Skeletal muscle satellite cell (primary cell): ENCODE measurements at regions not wholly inside any gene's neighbourhood (a gene's known extent, or its start where the extent isn't known, plus 50 kb on each side); places are given as distances from the start of the nearest gene placed in this dataset.

Experiments
- H3K27me3 ChIP-seq: 2 replicates; pipeline ENCODE4 v1.7.0; 2013; ENCODE audit warnings: low read length; ENCODE audit not compliant: control insufficient read depth, insufficient read depth
- H3K36me3 ChIP-seq: 2 replicates; pipeline ENCODE4 v1.7.0; 2013; ENCODE audit warnings: mild to moderate bottlenecking, control low read depth, low read length; ENCODE audit not compliant: insufficient read depth
- H3K4me1 ChIP-seq: 2 replicates; pipeline ENCODE4 v1.7.0; 2013; ENCODE audit warnings: low read length; ENCODE audit not compliant: control insufficient read depth, insufficient read depth
- H3K4me2 ChIP-seq: 2 replicates; pipeline ENCODE4 v1.7.0; 2013; ENCODE audit warnings: mild to moderate bottlenecking, low read length
- H3K4me3 ChIP-seq: 2 replicates; pipeline ENCODE4 v1.7.0; 2013; ENCODE audit warnings: low read length
- H3K9ac ChIP-seq: 2 replicates; pipeline ENCODE4 v1.7.0; 2013; ENCODE audit warnings: mild to moderate bottlenecking, low read depth, low read length, moderate library complexity
- H3K9me3 ChIP-seq: replicated peaks from 2 replicates; pipeline ENCODE4 v1.7.0; 2013; ENCODE audit warnings: mild to moderate bottlenecking, control low read depth, low read length

DNA sequence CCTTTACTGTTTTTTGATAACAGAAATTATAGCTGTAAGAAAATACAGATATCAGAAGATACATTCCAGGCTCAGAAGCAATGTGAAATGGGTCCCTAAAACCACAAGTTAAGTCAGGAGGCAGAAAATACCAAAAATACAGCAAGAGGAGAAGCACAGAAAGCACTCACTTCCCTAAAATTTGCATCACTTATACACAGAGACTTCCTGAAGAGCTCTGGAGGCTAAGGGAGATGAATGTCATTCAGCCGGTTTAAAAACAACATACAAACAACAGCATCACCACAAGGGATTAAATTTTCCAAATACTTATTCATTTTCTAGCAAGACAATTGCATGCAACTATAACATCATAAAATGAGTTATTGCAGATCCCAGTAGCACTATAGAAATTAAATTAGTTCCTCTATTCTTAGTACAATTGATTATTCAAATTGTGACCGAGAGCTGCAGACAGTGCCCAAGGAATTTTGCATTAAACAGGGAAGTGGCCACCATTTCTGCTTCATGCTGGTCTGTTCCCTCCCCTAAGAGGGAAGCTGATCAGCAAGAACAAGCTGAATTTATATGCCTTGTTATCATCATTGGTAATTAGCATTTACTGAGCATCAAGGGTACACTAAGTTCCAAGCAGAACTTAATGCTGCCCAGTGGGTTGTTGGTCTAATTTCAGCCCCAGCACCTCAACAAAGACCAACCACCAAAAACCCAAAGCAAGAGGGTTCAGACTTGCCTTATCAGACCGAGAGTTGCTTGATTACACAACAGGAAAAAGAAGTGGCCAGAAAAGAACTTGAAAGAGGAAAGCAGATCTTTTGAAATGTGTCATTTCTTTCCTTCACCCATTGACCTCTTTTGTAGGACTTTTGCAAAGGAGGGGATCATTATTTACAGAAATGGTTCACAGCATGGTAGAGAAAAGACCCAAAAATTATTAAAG, 140.7 kb downstream of the KCTD12 start:
- H3K27me3 ChIP-seq: no peaks in the 10 kb centered on the region
- no peak overlapping the region for H3K4me3 ChIP-seq
- no peaks in the 10 kb centered on the region for H3K9me3 ChIP-seq
- no peak overlapping the region for H3K4me2 ChIP-seq
- H3K4me1 ChIP-seq: no peaks in the 10 kb centered on the region
- no peak overlapping the region for H3K9ac ChIP-seq
- no peaks in the 10 kb centered on the region for H3K36me3 ChIP-seq

DNA sequence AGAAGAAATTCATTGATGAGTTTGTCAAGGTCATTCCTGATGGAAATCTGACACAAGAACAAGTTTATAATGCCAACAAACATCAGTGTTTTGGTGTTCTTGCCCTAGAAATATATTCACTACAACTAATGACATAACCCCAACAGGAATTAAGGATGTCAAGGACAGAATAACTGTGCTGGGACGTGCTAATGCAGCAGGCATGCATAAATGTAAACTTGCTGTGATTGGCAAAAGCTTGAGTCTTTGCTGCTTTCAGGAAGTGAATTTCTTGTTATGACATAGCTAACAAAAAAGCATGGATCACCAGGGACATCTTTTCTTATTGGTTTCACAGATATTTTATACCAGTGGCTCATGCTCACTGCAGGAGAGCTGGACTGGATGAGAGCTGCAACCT, 144.6 kb downstream of the KCTD12 start:
- Histone ChIP-seq H3K9me3 (no peaks in the 10 kb centered on the region), H3K4me1 (no peaks in the 10 kb centered on the region), H3K4me3 (no peak overlapping the region), H3K36me3 (no peaks in the 10 kb centered on the region), H3K4me2 (no peak overlapping the region), H3K27me3 (no peaks in the 10 kb centered on the region), H3K9ac (no peak overlapping the region)

- no peaks in the 10 kb centered on the region for H3K27me3 ChIP-seq
- no peaks in the 10 kb centered on the region for H3K36me3 ChIP-seq
- no peak overlapping the region for H3K9ac ChIP-seq
- H3K9me3 ChIP-seq: no peaks in the 10 kb centered on the region
- H3K4me2 ChIP-seq: no peak overlapping the region
- no peak overlapping the region for H3K4me3 ChIP-seq
- H3K4me1 ChIP-seq: no peaks in the 10 kb centered on the region
These were observed 145.2 kb downstream of the KCTD12 start for GRCh38 chr13:76741046-76741445.

DNA sequence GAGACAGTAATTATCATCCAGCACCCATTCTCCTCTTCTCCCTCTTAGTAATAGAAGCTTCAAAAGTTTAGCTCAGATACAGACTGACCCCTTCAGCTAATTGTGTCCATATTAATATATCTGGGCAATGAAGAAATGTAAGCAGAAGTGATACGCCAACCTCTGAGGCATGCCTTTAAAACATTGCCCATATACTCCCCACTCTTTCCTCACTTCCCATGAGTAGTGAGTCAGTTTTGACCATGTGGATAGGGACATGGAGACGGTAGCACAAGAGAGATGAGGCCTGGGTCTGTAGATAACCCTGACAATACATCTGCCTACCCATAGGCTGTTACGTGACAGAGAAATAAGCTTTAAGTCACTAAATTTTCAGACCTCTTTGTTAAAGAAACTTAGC, 147.6 kb downstream of the KCTD12 start:
- H3K4me1 ChIP-seq: no peaks in the 10 kb centered on the region
- no peaks in the 10 kb centered on the region for H3K27me3 ChIP-seq
- no peak overlapping the region for H3K4me2 ChIP-seq
- H3K9ac ChIP-seq: no peak overlapping the region
- no peaks in the 10 kb centered on the region for H3K36me3 ChIP-seq
- no peaks in the 10 kb centered on the region for H3K9me3 ChIP-seq
- H3K4me3 ChIP-seq: no peak overlapping the region

DNA sequence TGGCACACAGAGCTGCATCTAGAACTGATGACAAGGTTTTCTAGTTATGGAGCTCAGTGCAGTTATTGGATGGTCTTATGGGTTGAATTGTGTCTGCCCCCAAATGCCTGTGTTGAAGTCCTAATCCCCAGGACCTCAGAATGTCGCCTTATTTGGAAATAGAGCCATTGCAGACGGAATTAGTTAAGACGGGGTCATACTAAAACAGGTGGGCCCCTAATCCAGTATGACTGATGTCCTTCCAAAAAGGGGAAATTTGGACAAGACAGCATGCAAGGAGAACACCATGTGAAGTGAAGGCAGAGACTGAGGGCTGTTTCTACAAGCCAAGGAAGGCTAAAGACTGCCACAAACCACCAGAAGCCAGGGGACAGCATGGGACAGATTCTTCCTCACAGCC, 148.7 kb downstream of the KCTD12 start:
- no peak overlapping the region for H3K4me2 ChIP-seq
- H3K4me1 ChIP-seq: no peaks in the 10 kb centered on the region
- no peak overlapping the region for H3K9ac ChIP-seq
- H3K27me3 ChIP-seq: no peaks in the 10 kb centered on the region
- H3K36me3 ChIP-seq: no peaks in the 10 kb centered on the region
- no peak overlapping the region for H3K4me3 ChIP-seq
- H3K9me3 ChIP-seq: no peaks in the 10 kb centered on the region

DNA sequence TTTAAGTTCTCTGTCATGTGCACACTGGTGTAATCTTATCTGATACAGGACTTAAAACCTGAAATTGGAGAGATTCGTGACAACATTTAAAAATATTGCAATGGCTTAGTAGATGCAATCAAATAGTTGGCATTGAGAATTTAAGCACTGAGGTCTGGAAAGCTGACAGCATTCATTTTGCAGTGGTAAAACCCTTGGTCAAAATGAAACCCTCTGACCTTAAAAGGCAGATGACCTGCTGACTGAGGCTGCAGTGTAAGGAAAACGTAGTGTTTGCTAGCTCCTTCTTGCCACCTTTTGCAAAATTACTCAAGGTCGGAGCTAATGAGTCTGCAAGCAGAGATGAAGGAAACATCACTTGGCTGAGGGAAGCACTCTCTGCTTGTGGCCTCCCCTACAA, 150.6 kb downstream of the KCTD12 start:
- H3K4me3 ChIP-seq: no peak overlapping the region
- H3K4me2 ChIP-seq: no peak overlapping the region
- no peaks in the 10 kb centered on the region for H3K9me3 ChIP-seq
- H3K9ac ChIP-seq: no peak overlapping the region
- no peaks in the 10 kb centered on the region for H3K27me3 ChIP-seq
- H3K36me3 ChIP-seq: no peaks in the 10 kb centered on the region
- H3K4me1 ChIP-seq: peaks cover under 1% of the 10 kb centered on the region

DNA sequence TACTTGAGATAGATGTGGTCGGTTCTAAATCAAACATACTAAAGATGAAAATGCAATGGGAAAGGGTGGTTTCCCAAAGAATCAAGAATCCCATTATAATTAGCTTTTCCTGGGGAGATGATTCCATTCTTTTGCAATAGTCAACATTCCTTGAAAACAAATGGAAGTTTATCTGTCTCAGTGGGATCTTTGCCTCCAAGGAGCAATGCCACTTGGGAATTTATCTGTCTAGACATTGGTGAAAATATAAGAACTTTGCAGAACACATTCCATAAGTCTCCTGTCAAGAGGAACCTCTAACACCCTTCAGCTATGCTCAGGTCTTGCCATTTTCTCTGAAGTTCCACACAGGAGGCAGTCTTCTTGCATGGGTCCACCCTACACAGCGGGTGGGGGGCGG, 152.5 kb downstream of the KCTD12 start:
- H3K27me3 ChIP-seq: no peaks in the 10 kb centered on the region
- H3K4me3 ChIP-seq: no peak overlapping the region
- no peak overlapping the region for H3K4me2 ChIP-seq

GRCh38 chr13:76732367-76732766, 153.8 kb downstream of the KCTD12 start:
- Histone ChIP-seq H3K4me1 (peaks cover 5% of the 10 kb centered on the region), H3K9me3 (no peaks in the 10 kb centered on the region), H3K9ac (no peak overlapping the region), H3K4me2 (no peak overlapping the region), H3K36me3 (no peaks in the 10 kb centered on the region), H3K27me3 (no peaks in the 10 kb centered on the region), H3K4me3 (no peak overlapping the region)

More for the DNA sequence above, 152.5 kb downstream of the KCTD12 start:
- H3K9ac ChIP-seq: no peak overlapping the region
- H3K36me3 ChIP-seq: no peaks in the 10 kb centered on the region
- H3K9me3 ChIP-seq: no peaks in the 10 kb centered on the region
- H3K4me1 ChIP-seq: peaks cover 5% of the 10 kb centered on the region

GRCh38 chr13:76730220-76730619, 156.0 kb downstream of the KCTD12 start:
- Histone ChIP-seq H3K36me3 (no peaks in the 10 kb centered on the region), H3K4me3 (no peak overlapping the region), H3K27me3 (no peaks in the 10 kb centered on the region), H3K9ac (no peak overlapping the region), H3K9me3 (no peaks in the 10 kb centered on the region), H3K4me2 (no peak overlapping the region), H3K4me1 (peaks cover 9% of the 10 kb centered on the region)

GRCh38 chr13:76729691-76730090, 156.5 kb downstream of the KCTD12 start:
- Histone ChIP-seq H3K27me3 (no peaks in the 10 kb centered on the region), H3K4me3 (no peak overlapping the region), H3K4me1 (peaks cover 15% of the 10 kb centered on the region), H3K9me3 (no peaks in the 10 kb centered on the region), H3K36me3 (no peaks in the 10 kb centered on the region), H3K9ac (no peak overlapping the region), H3K4me2 (no peak overlapping the region)

GRCh38 chr13:76725896-76726295, 160.3 kb downstream of the KCTD12 start:
- Histone ChIP-seq H3K4me2 (no peak overlapping the region), H3K36me3 (no peaks in the 10 kb centered on the region), H3K4me3 (no peak overlapping the region), H3K9me3 (no peaks in the 10 kb centered on the region), H3K4me1 (peaks cover 37% of the 10 kb centered on the region), H3K27me3 (no peaks in the 10 kb centered on the region), H3K9ac (no peak overlapping the region)

DNA sequence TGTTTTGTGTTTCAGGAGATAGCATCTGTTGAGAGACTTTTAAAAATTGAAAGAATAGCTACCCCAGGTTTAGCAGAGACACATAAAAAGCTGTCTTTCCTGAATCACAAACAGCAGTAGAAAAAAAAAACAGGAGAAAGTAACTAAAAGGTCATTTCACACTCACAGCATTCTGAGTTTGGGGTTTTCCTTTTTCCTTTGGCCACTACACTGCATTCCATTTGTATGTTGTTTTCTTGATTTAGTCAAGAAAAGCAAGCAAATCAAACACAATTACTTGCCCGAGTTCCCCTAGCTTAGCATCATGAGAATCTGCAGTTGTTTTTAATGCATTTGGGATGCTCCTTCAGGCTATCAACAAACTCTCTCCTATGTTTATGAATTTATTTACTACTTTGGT, 161.0 kb downstream of the KCTD12 start:
- Histone ChIP-seq H3K4me3 (no peak overlapping the region), H3K36me3 (no peaks in the 10 kb centered on the region), H3K9ac (peak overlapping the region; percentile 23), H3K4me1 (peaks cover 32% of the 10 kb centered on the region), H3K27me3 (no peaks in the 10 kb centered on the region), H3K4me2 (peak overlapping the region; percentile 37), H3K9me3 (no peaks in the 10 kb centered on the region)
